ENCODE measurements at regions not wholly inside any gene's neighbourhood (a gene's known extent, or its start where the extent isn't known, plus 50 kb on each side); places are given as distances from the start of the nearest gene placed in this dataset.

DNA sequence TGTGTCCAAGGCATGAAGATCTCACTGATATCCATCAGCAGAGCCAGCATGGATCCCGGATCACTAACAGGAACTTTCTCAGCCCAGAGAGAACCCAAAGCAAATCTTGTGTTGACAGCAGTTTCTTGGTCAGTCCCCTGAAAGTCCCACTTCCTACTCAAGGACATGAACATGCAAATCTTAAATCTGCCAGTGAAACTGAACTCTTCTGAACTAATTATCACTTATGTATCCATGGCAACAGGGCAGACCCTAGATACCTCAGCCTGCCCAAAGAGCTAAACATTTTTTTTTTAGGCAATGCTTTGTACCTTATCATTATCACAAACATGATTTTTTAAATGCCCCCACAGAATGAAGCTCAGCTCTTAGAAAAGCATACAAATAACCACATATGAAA is 127.8 kb upstream of the DDX18 start:
- DNase-seq = no peak
- Histone ChIP-seq H3K4me1 (ENCODE audit: control extremely low read depth in 1 of 4, control insufficient read depth in 4 of 4, insufficient read depth in 4 of 4, low read length in 3 of 4) (no peaks in the 10 kb centered on the region), H3K36me3 (ENCODE audit: control insufficient read depth in 4 of 4, insufficient read depth in 4 of 4, low read length in 3 of 4) (no peaks in the 10 kb centered on the region), H3K4me3 (ENCODE audit: control insufficient read depth in 1 of 7, extremely low read depth in 1 of 7, insufficient read depth in 4 of 7, low read depth in 2 of 7, low read length in 6 of 7) (no peak overlapping the region), H3K9me3 (ENCODE audit: control extremely low read depth in 1 of 5, control insufficient read depth in 4 of 5, insufficient read depth in 2 of 5, low read depth in 1 of 5, low read length in 4 of 5) (peaks cover 0 to 2% (median 0%) of the 10 kb centered on the region in 5 experiments), H3K27me3 (replicated peaks in 2 of 5; ENCODE audit: control insufficient read depth in 4 of 5, insufficient read depth in 5 of 5, low read length in 4 of 5) (no peaks in the 10 kb centered on the region), H3K27ac (ENCODE audit: insufficient read depth in 1 of 2, low read depth in 1 of 2, low read length in 2 of 2, poor library complexity in 1 of 2, severe bottlenecking in 2 of 2) (no peak overlapping the region)
- CTCF ChIA-PET = no interaction called here
- WGBS (ENCODE audit: insufficient coverage) = 85% methylated on average over 1 of the region's 1 CpG
- POLR2A ChIA-PET = no interaction called here

- Histone ChIP-seq H3K9me3 (ENCODE audit: control extremely low read depth in 1 of 5, control insufficient read depth in 4 of 5, insufficient read depth in 2 of 5, low read depth in 1 of 5, low read length in 4 of 5) (peaks cover 0 to under 1% (median 0%) of the 10 kb centered on the region in 5 experiments), H3K4me1 (ENCODE audit: control extremely low read depth in 1 of 4, control insufficient read depth in 4 of 4, insufficient read depth in 4 of 4, low read length in 3 of 4) (no peaks in the 10 kb centered on the region), H3K4me3 (ENCODE audit: control insufficient read depth in 1 of 7, extremely low read depth in 1 of 7, insufficient read depth in 4 of 7, low read depth in 2 of 7, low read length in 6 of 7) (no peak overlapping the region), H3K27ac (ENCODE audit: insufficient read depth in 1 of 2, low read depth in 1 of 2, low read length in 2 of 2, poor library complexity in 1 of 2, severe bottlenecking in 2 of 2) (no peak overlapping the region), H3K27me3 (replicated peaks in 2 of 5; ENCODE audit: control insufficient read depth in 4 of 5, insufficient read depth in 5 of 5, low read length in 4 of 5) (no peaks in the 10 kb centered on the region), H3K36me3 (ENCODE audit: control insufficient read depth in 4 of 4, insufficient read depth in 4 of 4, low read length in 3 of 4) (no peaks in the 10 kb centered on the region)
- ChIA-PET CTCF (no interaction called here), POLR2A (no interaction called here)
- DNase-seq = no peak
- 94% methylated on average over 2 of the region's 2 CpGs for WGBS (ENCODE audit: insufficient coverage)
Measured at GRCh38 chr2:117691595-117691994, 122.9 kb upstream of the DDX18 start.

GRCh38 chr2:117692001-117692763 is 122.3 kb upstream of the DDX18 start:
- Histone ChIP-seq H3K27ac (ENCODE audit: insufficient read depth in 1 of 2, low read depth in 1 of 2, low read length in 2 of 2, poor library complexity in 1 of 2, severe bottlenecking in 2 of 2) (no peak overlapping the region), H3K4me1 (ENCODE audit: control extremely low read depth in 1 of 4, control insufficient read depth in 4 of 4, insufficient read depth in 4 of 4, low read length in 3 of 4) (no peaks in the 10 kb centered on the region), H3K27me3 (replicated peaks in 2 of 5; ENCODE audit: control insufficient read depth in 4 of 5, insufficient read depth in 5 of 5, low read length in 4 of 5) (no peaks in the 10 kb centered on the region), H3K36me3 (ENCODE audit: control insufficient read depth in 4 of 4, insufficient read depth in 4 of 4, low read length in 3 of 4) (no peaks in the 10 kb centered on the region), H3K4me3 (ENCODE audit: control insufficient read depth in 1 of 7, extremely low read depth in 1 of 7, insufficient read depth in 4 of 7, low read depth in 2 of 7, low read length in 6 of 7) (no peak overlapping the region), H3K9me3 (ENCODE audit: control extremely low read depth in 1 of 5, control insufficient read depth in 4 of 5, insufficient read depth in 2 of 5, low read depth in 1 of 5, low read length in 4 of 5) (no peaks in the 10 kb centered on the region)
- no peak for DNase-seq
- POLR2A ChIA-PET = no interaction called here
- CTCF ChIA-PET = no interaction called here
- WGBS (ENCODE audit: insufficient coverage) = 72% methylated on average over 5 of the region's 5 CpGs

GRCh38 chr2:117693154-117693553 is 121.3 kb upstream of the DDX18 start:
- ChIA-PET POLR2A (no interaction called here), CTCF (no interaction called here)
- DNase-seq = no peak
- no peaks in the 10 kb centered on the region for H3K27me3 ChIP-seq (replicated peaks in 2 of 5; ENCODE audit: control insufficient read depth in 4 of 5, insufficient read depth in 5 of 5, low read length in 4 of 5)
- 100% methylated on average over 4 of the region's 4 CpGs for WGBS (ENCODE audit: insufficient coverage)
- no peak overlapping the region for H3K27ac ChIP-seq (ENCODE audit: insufficient read depth in 1 of 2, low read depth in 1 of 2, low read length in 2 of 2, poor library complexity in 1 of 2, severe bottlenecking in 2 of 2)
- no peaks in the 10 kb centered on the region for H3K9me3 ChIP-seq (ENCODE audit: control extremely low read depth in 1 of 5, control insufficient read depth in 4 of 5, insufficient read depth in 2 of 5, low read depth in 1 of 5, low read length in 4 of 5)
- no peak overlapping the region for H3K4me3 ChIP-seq (ENCODE audit: control insufficient read depth in 1 of 7, extremely low read depth in 1 of 7, insufficient read depth in 4 of 7, low read depth in 2 of 7, low read length in 6 of 7)
- H3K4me1 ChIP-seq (ENCODE audit: control extremely low read depth in 1 of 4, control insufficient read depth in 4 of 4, insufficient read depth in 4 of 4, low read length in 3 of 4) = no peaks in the 10 kb centered on the region
- no peaks in the 10 kb centered on the region for H3K36me3 ChIP-seq (ENCODE audit: control insufficient read depth in 4 of 4, insufficient read depth in 4 of 4, low read length in 3 of 4)

DNA sequence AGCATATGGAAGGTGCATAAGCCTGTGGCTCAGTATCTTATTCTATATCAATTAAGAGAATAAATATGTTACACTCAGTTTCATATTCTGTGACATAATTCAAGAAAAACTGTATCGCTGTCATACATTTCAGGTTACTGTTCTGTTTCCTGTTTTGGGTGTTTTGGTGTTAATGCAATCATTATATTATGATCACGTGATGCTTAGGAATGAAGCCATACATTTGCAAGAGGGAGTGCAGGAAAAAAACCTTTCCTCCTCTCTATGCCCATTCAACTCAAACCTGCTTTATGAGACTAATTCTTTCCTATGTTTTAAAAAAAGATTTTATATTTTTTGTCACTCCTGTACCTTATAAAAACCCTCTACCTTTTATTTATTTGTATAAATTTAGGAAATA is 120.8 kb upstream of the DDX18 start:
- CTCF ChIA-PET = no interaction called here
- Histone ChIP-seq H3K27me3 (replicated peaks in 2 of 5; ENCODE audit: control insufficient read depth in 4 of 5, insufficient read depth in 5 of 5, low read length in 4 of 5) (no peaks in the 10 kb centered on the region), H3K9me3 (ENCODE audit: control extremely low read depth in 1 of 5, control insufficient read depth in 4 of 5, insufficient read depth in 2 of 5, low read depth in 1 of 5, low read length in 4 of 5) (no peaks in the 10 kb centered on the region), H3K4me1 (ENCODE audit: control extremely low read depth in 1 of 4, control insufficient read depth in 4 of 4, insufficient read depth in 4 of 4, low read length in 3 of 4) (no peaks in the 10 kb centered on the region), H3K27ac (ENCODE audit: insufficient read depth in 1 of 2, low read depth in 1 of 2, low read length in 2 of 2, poor library complexity in 1 of 2, severe bottlenecking in 2 of 2) (no peak overlapping the region), H3K36me3 (ENCODE audit: control insufficient read depth in 4 of 4, insufficient read depth in 4 of 4, low read length in 3 of 4) (no peaks in the 10 kb centered on the region), H3K4me3 (ENCODE audit: control insufficient read depth in 1 of 7, extremely low read depth in 1 of 7, insufficient read depth in 4 of 7, low read depth in 2 of 7, low read length in 6 of 7) (no peak overlapping the region)
- WGBS (ENCODE audit: insufficient coverage) = no CpG with 5 or more reads among the region's 2 CpGs
- DNase-seq = no peak
- POLR2A ChIA-PET = no interaction called here

DNA sequence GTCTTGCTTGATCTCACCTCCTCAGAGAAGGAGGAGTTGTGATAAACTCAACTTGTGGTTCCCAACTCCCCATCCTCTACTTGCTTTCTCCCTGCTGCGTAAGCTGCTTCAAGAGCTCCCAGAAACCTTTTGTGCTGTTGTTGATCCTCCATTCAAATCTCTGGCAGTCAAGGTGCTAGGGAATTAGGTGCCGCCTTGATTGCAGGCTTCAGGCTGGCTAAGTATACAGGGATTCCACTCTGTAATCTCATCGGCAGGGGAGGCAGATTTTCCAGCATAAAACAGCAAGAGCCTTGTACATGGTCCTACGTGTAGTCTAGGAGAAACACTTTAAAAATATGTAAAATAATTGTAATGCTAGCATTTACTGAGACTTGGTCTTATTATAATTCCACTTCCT is 116.2 kb upstream of the DDX18 start:
- no peak for DNase-seq
- CTCF ChIA-PET = no interaction called here
- no peak overlapping the region for H3K4me3 ChIP-seq (ENCODE audit: control insufficient read depth in 1 of 7, extremely low read depth in 1 of 7, insufficient read depth in 4 of 7, low read depth in 2 of 7, low read length in 6 of 7)
- no peaks in the 10 kb centered on the region for H3K4me1 ChIP-seq (ENCODE audit: control extremely low read depth in 1 of 4, control insufficient read depth in 4 of 4, insufficient read depth in 4 of 4, low read length in 3 of 4)
- no peaks in the 10 kb centered on the region for H3K27me3 ChIP-seq (replicated peaks in 2 of 5; ENCODE audit: control insufficient read depth in 4 of 5, insufficient read depth in 5 of 5, low read length in 4 of 5)
- POLR2A ChIA-PET = no interaction called here
- H3K27ac ChIP-seq (ENCODE audit: insufficient read depth in 1 of 2, low read depth in 1 of 2, low read length in 2 of 2, poor library complexity in 1 of 2, severe bottlenecking in 2 of 2) = no peak overlapping the region
- H3K9me3 ChIP-seq (ENCODE audit: control extremely low read depth in 1 of 5, control insufficient read depth in 4 of 5, insufficient read depth in 2 of 5, low read depth in 1 of 5, low read length in 4 of 5) = no peaks in the 10 kb centered on the region
- H3K36me3 ChIP-seq (ENCODE audit: control insufficient read depth in 4 of 4, insufficient read depth in 4 of 4, low read length in 3 of 4) = no peaks in the 10 kb centered on the region
- WGBS (ENCODE audit: insufficient coverage) = 83% methylated on average over 1 of the region's 4 CpGs

DNA sequence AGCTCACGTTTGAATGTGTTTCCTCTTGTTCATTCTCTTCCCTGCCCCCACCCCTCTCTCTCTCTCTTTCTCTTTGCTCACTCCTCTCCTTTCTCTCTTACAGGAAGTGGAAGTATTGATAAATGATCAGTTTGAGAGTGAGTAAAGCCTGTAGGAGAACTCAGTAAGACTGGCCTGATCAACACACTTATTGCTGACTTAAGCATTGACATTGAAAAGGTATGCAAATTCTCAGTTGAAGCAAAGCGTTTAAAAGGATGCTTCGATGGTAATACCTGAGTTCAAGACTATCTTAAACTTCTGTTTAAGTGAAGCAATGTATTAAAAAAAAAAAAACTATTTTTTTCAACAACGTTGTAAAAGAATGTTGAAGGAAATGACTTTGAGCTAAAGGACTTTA is 115.7 kb upstream of the DDX18 start:
- no peaks in the 10 kb centered on the region for H3K4me1 ChIP-seq (ENCODE audit: control extremely low read depth in 1 of 4, control insufficient read depth in 4 of 4, insufficient read depth in 4 of 4, low read length in 3 of 4)
- ChIA-PET CTCF (no interaction called here), POLR2A (no interaction called here)
- no peak overlapping the region for H3K27ac ChIP-seq (ENCODE audit: insufficient read depth in 1 of 2, low read depth in 1 of 2, low read length in 2 of 2, poor library complexity in 1 of 2, severe bottlenecking in 2 of 2)
- no peak for DNase-seq
- no peaks in the 10 kb centered on the region for H3K36me3 ChIP-seq (ENCODE audit: control insufficient read depth in 4 of 4, insufficient read depth in 4 of 4, low read length in 3 of 4)
- no peaks in the 10 kb centered on the region for H3K27me3 ChIP-seq (replicated peaks in 2 of 5; ENCODE audit: control insufficient read depth in 4 of 5, insufficient read depth in 5 of 5, low read length in 4 of 5)
- WGBS (ENCODE audit: insufficient coverage) = no CpG with 5 or more reads among the region's 4 CpGs
- no peaks in the 10 kb centered on the region for H3K9me3 ChIP-seq (ENCODE audit: control extremely low read depth in 1 of 5, control insufficient read depth in 4 of 5, insufficient read depth in 2 of 5, low read depth in 1 of 5, low read length in 4 of 5)
- no peak overlapping the region for H3K4me3 ChIP-seq (ENCODE audit: control insufficient read depth in 1 of 7, extremely low read depth in 1 of 7, insufficient read depth in 4 of 7, low read depth in 2 of 7, low read length in 6 of 7)
